HepG2 (cell line): ENCODE measurements at regions not wholly inside any gene's neighbourhood (a gene's known extent, or its start where the extent isn't known, plus 50 kb on each side); places are given as distances from the start of the nearest gene placed in this dataset.

Experiments used
- ATAC-seq: fragments of 200-7000 bp; cut with Tn5 transposase; 3 replicates; pipeline ENCODE4 v1.9.1; 2020; ENCODE audit warnings: mild to moderate bottlenecking, moderate library complexity
- BruUV-seq: library from RNA; stranded (reverse); fragments of 400-500 nt; replicated peaks from 2 replicates; lab custom pipeline; 2021; lab: Mats Ljungman, UMichigan
- CTCF ChIA-PET: fragments of 300-600 bp; formaldehyde crosslinking; extraction: SDS; loops from one replicate; lab custom pipeline; 2021; ENCODE audit warnings: low total read pairs, inconsistent platforms, low intra/inter-chr PET ratio; lab: Yijun Ruan, JAX
- POLR2A ChIA-PET: fragments of 350-600 bp; sonication (Branson Sonifier 250); formaldehyde crosslinking; loops from one replicate; lab custom pipeline; 2020; ENCODE audit warnings: antibody characterized with exemption, inconsistent platforms; lab: Yijun Ruan, JAX
- DNase-seq: peaks from one replicate; pipeline ENCODE4 v3.0.0-alpha.2; 2015; ENCODE audit warnings: low spot score
- FAIRE-seq: peaks from 3 replicates; lab custom pipeline; 2011; peaks lifted over from hg19 to GRCh38; lab: Jason Lieb, UNC
- H2AFZ ChIP-seq: one replicate; pipeline ENCODE4 v1.6.1; 2011; ENCODE audit warnings: low read length, inconsistent platforms
- H3K27ac ChIP-seq: fragments of 300-600 bp; 3 replicates; pipeline ENCODE4 v1.8.0; 2011; ENCODE audit warnings: mixed run types, mild to moderate bottlenecking, mixed read lengths, low read length, inconsistent platforms; ENCODE audit not compliant: insufficient read depth; ENCODE audit errors: extremely low read length
- H3K27me3 ChIP-seq, 2 experiments: fragments of 200-600 bp in 1 of 2; 2 replicates in 1 of 2; 3 replicates in 1 of 2; pipeline versions ENCODE4 v1.6.0 to v1.8.0; 2011; ENCODE audit warnings: low read length in 2 of 2, mild to moderate bottlenecking in 2 of 2, moderate library complexity in 2 of 2, inconsistent platforms in 1 of 2; ENCODE audit not compliant: insufficient read depth in 2 of 2, control insufficient read depth in 1 of 2
- H3K36me3 ChIP-seq, 2 experiments: fragments of 200-600 bp in 1 of 2; replicated peaks in 1 of 2; 2 replicates in 1 of 2; 3 replicates in 1 of 2; pipeline versions ENCODE4 v1.5.1 to v1.8.0; 2011; ENCODE audit warnings: low read length in 2 of 2, inconsistent platforms in 1 of 2; ENCODE audit not compliant: insufficient read depth in 2 of 2, control insufficient read depth in 1 of 2
- H3K4me1 ChIP-seq: 2 replicates; pipeline ENCODE4 v1.5.1; 2012; ENCODE audit warnings: low read length, inconsistent platforms; ENCODE audit not compliant: insufficient read depth
- H3K4me2 ChIP-seq: 2 replicates; pipeline ENCODE4 v1.6.0; 2011; ENCODE audit warnings: low read depth, low read length, inconsistent platforms
- H3K4me3 ChIP-seq, 3 experiments: fragments of 200-600 bp in 1 of 3; sonication (generic), shearing (Covaris generic) in 1 of 3; replicated peaks in 1 of 3; 2 replicates each; pipeline ENCODE4 v1.5.1; 2011 to 2016; ENCODE audit warnings: low read length in 3 of 3, inconsistent platforms in 2 of 3, low read depth in 2 of 3, mild to moderate bottlenecking in 2 of 3, control low read depth in 1 of 3, mixed read lengths in 1 of 3; ENCODE audit not compliant: insufficient read depth in 1 of 3
- H3K79me2 ChIP-seq: one replicate; pipeline ENCODE4 v1.6.1; 2011; ENCODE audit warnings: low read length, inconsistent platforms; ENCODE audit not compliant: insufficient read depth
- H3K9ac ChIP-seq: 2 replicates; pipeline ENCODE4 v1.6.0; 2011; ENCODE audit warnings: mild to moderate bottlenecking, low read depth, low read length, inconsistent platforms; ENCODE audit not compliant: insufficient read depth
- H3K9me3 ChIP-seq: 2 replicates; pipeline ENCODE4 v1.5.1; 2012; ENCODE audit warnings: mild to moderate bottlenecking, low read length
- H4K20me1 ChIP-seq: 2 replicates; pipeline ENCODE4 v1.6.0; 2011; ENCODE audit warnings: inconsistent platforms, mild to moderate bottlenecking, low read length, moderate library complexity; ENCODE audit not compliant: insufficient read depth
- BORCS8-MEF2B ChIP-seq: sonication (generic); formaldehyde crosslinking; IDR thresholded peaks from 2 replicates; pipeline ENCODE4 v1.8.0; 2022; ENCODE audit warnings: mild to moderate bottlenecking, missing genetic modification reagents
- CHD2 ChIP-seq: IDR thresholded peaks from 2 replicates; pipeline ENCODE4 v1.6.1; 2011; ENCODE audit warnings: low read depth, low read length, improper control_type of control experiment
- GABPA ChIP-seq, 2 experiments: IDR thresholded peaks; 2 replicates each; pipeline ENCODE4 v1.6.1; 2011 to 2016; ENCODE audit warnings: low read depth in 2 of 2, low read length in 1 of 2, missing biosample characterization in 1 of 2, missing genetic modification characterization in 1 of 2
- GATAD2A ChIP-seq: IDR thresholded peaks from 2 replicates; pipeline ENCODE4 v1.6.1; 2016
- MIER2 ChIP-seq: IDR thresholded peaks from 2 replicates; pipeline ENCODE4 v1.6.1; 2016; ENCODE audit warnings: missing biosample characterization, missing genetic modification reagents
- POLR2AphosphoS5 ChIP-seq: IDR thresholded peaks from 2 replicates; pipeline ENCODE4 v1.6.1; 2012; ENCODE audit warnings: low read depth, low read length
- POLR2G ChIP-seq: fragments of 200-400 bp; formaldehyde crosslinking; IDR thresholded peaks from 2 replicates; pipeline ENCODE4 v1.6.1; 2018; ENCODE audit warnings: mild to moderate bottlenecking, low read depth, low read length, moderate library complexity
- YEATS4 ChIP-seq: sonication (generic); formaldehyde crosslinking; IDR thresholded peaks from 2 replicates; pipeline ENCODE4 v1.4.0; 2020; ENCODE audit warnings: missing genetic modification reagents, borderline replicate concordance
- ZFP62 ChIP-seq: sonication (generic); formaldehyde crosslinking; IDR thresholded peaks from 2 replicates; pipeline ENCODE4 v1.4.0; 2020; ENCODE audit warnings: missing genetic modification reagents
- ZNF331 ChIP-seq: sonication (generic); formaldehyde crosslinking; IDR thresholded peaks from 2 replicates; pipeline ENCODE4 v1.4.0; 2020; ENCODE audit warnings: missing genetic modification reagents
- ZNF709 ChIP-seq: sonication (generic); formaldehyde crosslinking; IDR thresholded peaks from 2 replicates; pipeline ENCODE4 v1.5.0; 2020; ENCODE audit warnings: mild to moderate bottlenecking, missing genetic modification reagents
- ZNF720 ChIP-seq: sonication (generic); formaldehyde crosslinking; IDR thresholded peaks from 2 replicates; pipeline ENCODE4 v1.4.0; 2020; ENCODE audit warnings: missing genetic modification reagents
- WGBS: methylation state at CpG from one replicate; pipeline ENCODE4 v1.1.6; 2017; ENCODE audit warnings: low lambda C conversion rate; 5-methylcytosine and 5-hydroxymethylcytosine counted together
- in situ Hi-C: cut with HindIII; loops from 2 replicates; pipeline ENCODE4 v1.10.0; 2017; ENCODE audit warnings: low pct_unique_long_range_greater_than_20kb; ENCODE audit not compliant: extremely low pct_ligation_motif_present
- intact Hi-C: fragments of 100-400 bp; cut with micrococcal nuclease; formaldehyde crosslinking; loops from one replicate; pipeline ENCODE4 v1.10.0; 2022; ENCODE audit not compliant: unreplicated experiment
- TF ChIP-seq, protein P1 (sequence below): sonication (generic); formaldehyde crosslinking; IDR thresholded peaks from 2 replicates; pipeline ENCODE4 v1.5.0; 2020; ENCODE audit warnings: missing genetic modification reagents
- TF ChIP-seq, protein P2 (sequence below): sonication (generic); formaldehyde crosslinking; IDR thresholded peaks from 2 replicates; pipeline ENCODE4 v1.4.0; 2020; ENCODE audit warnings: missing genetic modification reagents
- TF ChIP-seq, protein P3 (sequence below): sonication (generic); formaldehyde crosslinking; IDR thresholded peaks from 2 replicates; pipeline ENCODE4 v1.4.0; 2020; ENCODE audit warnings: missing genetic modification reagents, borderline replicate concordance

DNA sequence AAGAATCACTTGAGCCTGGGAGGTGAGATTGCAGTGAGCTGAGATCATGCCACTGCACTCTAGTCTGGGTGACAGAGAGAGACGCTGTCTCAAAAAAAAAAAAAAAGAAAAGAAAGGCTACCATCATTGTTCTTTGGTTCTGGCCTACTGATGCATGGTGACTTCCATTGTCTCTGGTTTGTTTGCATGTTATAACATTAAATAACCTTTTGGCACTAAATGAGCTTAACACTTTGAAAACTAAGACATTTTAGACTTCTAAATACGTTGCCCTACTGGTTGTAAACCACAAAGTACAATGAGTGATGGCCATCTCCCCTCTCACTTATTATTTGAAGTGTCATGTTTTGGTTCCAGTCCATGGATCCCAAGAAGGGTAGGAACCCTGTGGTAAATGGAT lies 152.9 kb upstream of the CPM start:
- FAIRE-seq (no peak), ATAC-seq (no peak), DNase-seq (no peak)
- Histone ChIP-seq H3K36me3 (no peaks in the 10 kb centered on the region), H3K9ac (no peak overlapping the region), H3K4me2 (no peak overlapping the region), H4K20me1 (no peaks in the 10 kb centered on the region), H3K27ac (no peak overlapping the region), H3K79me2 (no peaks in the 10 kb centered on the region), H3K9me3 (no peaks in the 10 kb centered on the region), H3K4me3 (no peak overlapping the region), H3K4me1 (no peaks in the 10 kb centered on the region), H3K27me3 (no peaks in the 10 kb centered on the region), H2AFZ (no peak overlapping the region)
- ChIA-PET POLR2A (no interaction called here), CTCF (no interaction called here)
- in situ Hi-C loops (no loop called here), intact Hi-C loops (no loop called here)
- TF ChIP-seq BORCS8-MEF2B (CRISPR knock-in tag) (no peak), GATAD2A (CRISPR knock-in tag) (no peak), GABPA (IDR thresholded peaks at IDR 0.05; ENCODE audit: low read depth, low read length) (no peak), GABPA (CRISPR knock-in tag; IDR thresholded peaks at IDR 0.05; ENCODE audit: low read depth) (no peak), CHD2 (no peak), MIER2 (CRISPR knock-in tag) (no peak), ZNF720 (CRISPR knock-in tag) (no peak), POLR2G (no peak), YEATS4 (CRISPR knock-in tag) (no peak)
- TF ChIP-seq, protein P1, sequence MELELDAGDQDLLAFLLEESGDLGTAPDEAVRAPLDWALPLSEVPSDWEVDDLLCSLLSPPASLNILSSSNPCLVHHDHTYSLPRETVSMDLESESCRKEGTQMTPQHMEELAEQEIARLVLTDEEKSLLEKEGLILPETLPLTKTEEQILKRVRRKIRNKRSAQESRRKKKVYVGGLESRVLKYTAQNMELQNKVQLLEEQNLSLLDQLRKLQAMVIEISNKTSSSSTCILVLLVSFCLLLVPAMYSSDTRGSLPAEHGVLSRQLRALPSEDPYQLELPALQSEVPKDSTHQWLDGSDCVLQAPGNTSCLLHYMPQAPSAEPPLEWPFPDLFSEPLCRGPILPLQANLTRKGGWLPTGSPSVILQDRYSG: no peak
- WGBS: 27% methylated on average over 2 of the region's 2 CpGs
- no TSS peak for BruUV-seq

DNA sequence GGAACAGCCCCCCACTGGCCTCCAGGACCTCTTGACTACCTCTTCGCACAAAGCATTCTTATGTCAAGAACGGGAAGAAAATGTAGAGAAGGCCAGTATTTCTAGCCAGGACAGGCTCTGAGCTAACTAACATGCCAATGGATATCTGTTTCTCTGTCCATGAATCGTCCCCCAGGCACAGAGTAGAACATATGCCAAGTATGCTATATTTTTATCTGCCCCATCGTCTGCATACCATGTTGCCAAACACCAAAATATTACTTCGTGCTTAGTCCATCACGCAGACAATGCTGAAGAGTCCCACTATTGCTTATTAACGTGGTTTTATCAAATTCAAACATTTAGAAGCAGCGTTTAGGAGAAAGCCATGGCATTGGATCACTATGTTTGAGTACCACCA lies 151.4 kb upstream of the CPSF6 start:
- no peak for ATAC-seq
- Histone ChIP-seq H4K20me1 (no peaks in the 10 kb centered on the region), H3K4me1 (no peaks in the 10 kb centered on the region), H3K4me3 (no peak overlapping the region), H3K9me3 (no peaks in the 10 kb centered on the region), H3K9ac (no peak overlapping the region), H3K27ac (no peak overlapping the region), H3K79me2 (no peaks in the 10 kb centered on the region), H3K27me3 (no peaks in the 10 kb centered on the region), H2AFZ (no peak overlapping the region), H3K4me2 (no peak overlapping the region), H3K36me3 (no peaks in the 10 kb centered on the region)
- DNase-seq: no peak
- whole genome bisulfite sequencing: 25% methylated on average over 8 of the region's 8 CpGs
- intact Hi-C loops: no loop called here
- no peak for FAIRE-seq
- no TSS peak for BruUV-seq
- in situ Hi-C loops: no loop called here
- CTCF ChIA-PET: no interaction called here
- POLR2A ChIA-PET: no interaction called here
- TF ChIP-seq POLR2AphosphoS5 (no peak), ZNF331 (CRISPR knock-in tag) (no peak), ZFP62 (CRISPR knock-in tag) (no peak), ZNF709 (CRISPR knock-in tag) (no peak)
- TF ChIP-seq, protein P2, sequence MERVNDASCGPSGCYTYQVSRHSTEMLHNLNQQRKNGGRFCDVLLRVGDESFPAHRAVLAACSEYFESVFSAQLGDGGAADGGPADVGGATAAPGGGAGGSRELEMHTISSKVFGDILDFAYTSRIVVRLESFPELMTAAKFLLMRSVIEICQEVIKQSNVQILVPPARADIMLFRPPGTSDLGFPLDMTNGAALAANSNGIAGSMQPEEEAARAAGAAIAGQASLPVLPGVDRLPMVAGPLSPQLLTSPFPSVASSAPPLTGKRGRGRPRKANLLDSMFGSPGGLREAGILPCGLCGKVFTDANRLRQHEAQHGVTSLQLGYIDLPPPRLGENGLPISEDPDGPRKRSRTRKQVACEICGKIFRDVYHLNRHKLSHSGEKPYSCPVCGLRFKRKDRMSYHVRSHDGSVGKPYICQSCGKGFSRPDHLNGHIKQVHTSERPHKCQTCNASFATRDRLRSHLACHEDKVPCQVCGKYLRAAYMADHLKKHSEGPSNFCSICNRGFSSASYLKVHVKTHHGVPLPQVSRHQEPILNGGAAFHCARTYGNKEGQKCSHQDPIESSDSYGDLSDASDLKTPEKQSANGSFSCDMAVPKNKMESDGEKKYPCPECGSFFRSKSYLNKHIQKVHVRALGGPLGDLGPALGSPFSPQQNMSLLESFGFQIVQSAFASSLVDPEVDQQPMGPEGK (CRISPR knock-in tag): no peak
- TF ChIP-seq, protein P3, sequence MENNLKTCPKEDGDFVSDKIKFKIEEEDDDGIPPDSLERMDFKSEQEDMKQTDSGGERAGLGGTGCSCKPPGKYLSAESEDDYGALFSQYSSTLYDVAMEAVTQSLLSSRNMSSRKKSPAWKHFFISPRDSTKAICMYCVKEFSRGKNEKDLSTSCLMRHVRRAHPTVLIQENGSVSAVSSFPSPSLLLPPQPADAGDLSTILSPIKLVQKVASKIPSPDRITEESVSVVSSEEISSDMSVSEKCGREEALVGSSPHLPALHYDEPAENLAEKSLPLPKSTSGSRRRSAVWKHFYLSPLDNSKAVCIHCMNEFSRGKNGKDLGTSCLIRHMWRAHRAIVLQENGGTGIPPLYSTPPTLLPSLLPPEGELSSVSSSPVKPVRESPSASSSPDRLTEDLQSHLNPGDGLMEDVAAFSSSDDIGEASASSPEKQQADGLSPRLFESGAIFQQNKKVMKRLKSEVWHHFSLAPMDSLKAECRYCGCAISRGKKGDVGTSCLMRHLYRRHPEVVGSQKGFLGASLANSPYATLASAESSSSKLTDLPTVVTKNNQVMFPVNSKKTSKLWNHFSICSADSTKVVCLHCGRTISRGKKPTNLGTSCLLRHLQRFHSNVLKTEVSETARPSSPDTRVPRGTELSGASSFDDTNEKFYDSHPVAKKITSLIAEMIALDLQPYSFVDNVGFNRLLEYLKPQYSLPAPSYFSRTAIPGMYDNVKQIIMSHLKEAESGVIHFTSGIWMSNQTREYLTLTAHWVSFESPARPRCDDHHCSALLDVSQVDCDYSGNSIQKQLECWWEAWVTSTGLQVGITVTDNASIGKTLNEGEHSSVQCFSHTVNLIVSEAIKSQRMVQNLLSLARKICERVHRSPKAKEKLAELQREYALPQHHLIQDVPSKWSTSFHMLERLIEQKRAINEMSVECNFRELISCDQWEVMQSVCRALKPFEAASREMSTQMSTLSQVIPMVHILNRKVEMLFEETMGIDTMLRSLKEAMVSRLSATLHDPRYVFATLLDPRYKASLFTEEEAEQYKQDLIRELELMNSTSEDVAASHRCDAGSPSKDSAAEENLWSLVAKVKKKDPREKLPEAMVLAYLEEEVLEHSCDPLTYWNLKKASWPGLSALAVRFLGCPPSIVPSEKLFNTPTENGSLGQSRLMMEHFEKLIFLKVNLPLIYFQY (CRISPR knock-in tag): no peak
